HEK293T (cell line): ENCODE measurements at regions not wholly inside any gene's neighbourhood (a gene's known extent, or its start where the extent isn't known, plus 50 kb on each side); places are given as distances from the start of the nearest gene placed in this dataset.

ENCODE experiments used
- L3MBTL2 ChIP-seq: fragments of 450-650 bp; conservative IDR thresholded peaks from 2 replicates; pipeline ENCODE4 v1.6.1; 2016; ENCODE audit warnings: mild to moderate bottlenecking
- LEF1 ChIP-seq: fragments of 450-650 bp; IDR thresholded peaks from 2 replicates; pipeline ENCODE4 v1.6.1; 2017; ENCODE audit warnings: mild to moderate bottlenecking, borderline replicate concordance
- SUZ12 ChIP-seq: fragments of 450-650 bp; IDR thresholded peaks from 2 replicates; pipeline ENCODE4 v1.6.1; 2016; ENCODE audit warnings: mild to moderate bottlenecking

DNA sequence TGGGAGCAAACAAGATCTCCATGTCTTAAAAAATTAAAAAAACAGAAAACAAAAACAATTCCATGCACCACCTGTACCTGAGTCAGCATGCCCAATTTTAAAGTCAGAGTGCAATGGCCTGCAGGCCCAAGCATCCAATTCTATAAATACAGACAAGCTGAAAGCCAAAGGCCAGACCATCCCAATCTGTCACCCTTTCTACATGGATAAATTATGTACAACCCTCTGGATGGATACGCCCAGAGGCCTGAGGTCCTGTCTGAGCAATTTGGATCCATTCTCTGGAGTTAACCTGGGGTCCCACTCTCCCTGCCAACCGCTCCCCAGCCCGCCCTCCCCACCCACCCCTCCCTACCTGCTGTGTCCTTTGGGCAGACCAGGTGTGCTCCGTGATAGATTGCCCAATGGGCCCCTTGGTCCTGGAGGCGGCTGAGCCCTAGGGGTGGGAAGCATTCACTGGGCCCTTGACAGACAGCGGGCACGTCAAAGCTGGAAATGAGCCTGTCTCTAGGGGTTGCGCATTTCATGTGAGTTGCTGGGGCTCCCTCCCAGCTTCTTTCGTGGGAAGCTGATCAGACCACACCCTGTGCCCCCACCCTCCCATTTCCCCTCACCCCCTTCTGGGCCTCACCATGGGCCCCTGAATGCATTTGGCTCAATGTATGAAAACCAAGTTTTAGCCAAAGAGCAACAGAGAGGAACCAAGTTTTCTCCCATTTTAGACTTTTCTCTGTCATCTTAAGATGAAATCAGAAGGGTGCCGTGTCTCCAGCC lies 171.3 kb downstream of the BCL11B start:
- TF ChIP-seq SUZ12, result no peak
- TF ChIP-seq LEF1, result no peak
- TF ChIP-seq L3MBTL2, result no peak
